DOHH2 (cell line): ENCODE measurements at regions not wholly inside any gene's neighbourhood (a gene's known extent, or its start where the extent isn't known, plus 50 kb on each side); places are given as distances from the start of the nearest gene placed in this dataset.

ENCODE experiments used
- H3F3A ChIP-seq: fragments of 200-600 bp; sonication (generic), shearing (Covaris generic); 2 replicates; pipeline ENCODE4 v1.6.0; 2016; ENCODE audit warnings: antibody characterized with exemption, mild to moderate bottlenecking; ENCODE audit not compliant: control insufficient read depth, insufficient read depth
- H3K27ac ChIP-seq: fragments of 200-600 bp; sonication (generic); 2 replicates; pipeline ENCODE4 v1.5.1; 2014; ENCODE audit warnings: low read depth, mild to moderate bottlenecking, low read length, moderate library complexity
- H3K27me3 ChIP-seq: fragments of 200-600 bp; sonication (generic); 2 replicates; pipeline ENCODE4 v1.6.1; 2014; ENCODE audit warnings: mild to moderate bottlenecking, low read length, mixed read lengths; ENCODE audit not compliant: control insufficient read depth
- H3K36me3 ChIP-seq: fragments of 200-600 bp; sonication (generic); 2 replicates; pipeline ENCODE4 v1.6.1; 2014; ENCODE audit warnings: mild to moderate bottlenecking, low read length, moderate library complexity, mixed read lengths; ENCODE audit not compliant: control insufficient read depth
- H3K4me1 ChIP-seq: fragments of 200-600 bp; sonication (generic); 2 replicates; pipeline ENCODE4 v1.6.1; 2014; ENCODE audit warnings: mild to moderate bottlenecking, low read length, mixed read lengths; ENCODE audit not compliant: control insufficient read depth
- H3K4me2 ChIP-seq: fragments of 200-600 bp; sonication (generic); 2 replicates; pipeline ENCODE4 v1.6.0; 2014; ENCODE audit warnings: mild to moderate bottlenecking, low read length, moderate library complexity
- H3K4me3 ChIP-seq: fragments of 200-600 bp; sonication (generic); 2 replicates; pipeline ENCODE4 v1.5.1; 2014; ENCODE audit warnings: mild to moderate bottlenecking, low read length, mixed read lengths
- H3K79me2 ChIP-seq: fragments of 200-600 bp; sonication (generic); 2 replicates; pipeline ENCODE4 v1.6.1; 2014; ENCODE audit warnings: mild to moderate bottlenecking, low read length, mixed read lengths; ENCODE audit not compliant: control insufficient read depth
- H3K9me2 ChIP-seq: fragments of 200-600 bp; sonication (generic); replicated peaks from 2 replicates; pipeline ENCODE4 v1.6.1; 2014; ENCODE audit warnings: mild to moderate bottlenecking, low read length, mixed read lengths; ENCODE audit not compliant: control insufficient read depth
- H3K9me3 ChIP-seq: fragments of 200-600 bp; sonication (generic); 2 replicates; pipeline ENCODE4 v1.6.1; 2014; ENCODE audit warnings: antibody characterized with exemption, low read length, mixed read lengths; ENCODE audit not compliant: control insufficient read depth, insufficient read depth
- H4K20me1 ChIP-seq: fragments of 200-600 bp; sonication (generic); 2 replicates; pipeline ENCODE4 v1.6.0; 2014; ENCODE audit warnings: low read depth, mild to moderate bottlenecking, antibody characterized with exemption, low read length, moderate library complexity; ENCODE audit not compliant: control insufficient read depth, insufficient read depth
- EZH2phosphoT487 ChIP-seq: fragments of 200-600 bp; sonication (generic); IDR thresholded peaks from 2 replicates; pipeline ENCODE4 v1.6.1; 2017; ENCODE audit warnings: borderline replicate concordance, mild to moderate bottlenecking, antibody characterized with exemption, low read length, moderate library complexity, mixed read lengths
- TF ChIP-seq, protein P1 (sequence below): fragments of 200-600 bp; sonication (generic); IDR thresholded peaks from one replicate; pipeline ENCODE4 v1.5.1; 2014; ENCODE audit warnings: antibody characterized with exemption, mild to moderate bottlenecking, low read depth, low read length; ENCODE audit not compliant: poor library complexity, severe bottlenecking

DNA sequence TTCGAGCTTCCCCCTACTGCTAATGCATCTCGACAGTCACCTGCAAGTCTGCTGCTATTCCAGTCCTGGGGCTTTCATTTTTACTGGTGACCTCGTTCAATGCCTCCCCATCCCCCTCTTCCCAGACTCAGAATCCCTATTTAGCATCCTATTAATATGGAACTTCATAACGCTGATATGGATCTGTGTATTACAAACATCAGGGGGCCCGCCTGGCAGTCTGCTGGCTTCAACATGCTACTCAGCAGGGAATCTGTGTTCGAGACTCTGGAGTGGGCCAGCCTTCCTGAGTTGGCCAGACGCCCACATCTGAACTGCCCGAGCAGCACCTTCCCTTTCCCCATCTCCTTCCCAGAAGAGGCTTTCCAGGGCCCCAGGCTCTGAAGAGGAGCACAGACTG, 173.9 kb upstream of the PPARGC1A start:
- TF ChIP-seq, protein P1, sequence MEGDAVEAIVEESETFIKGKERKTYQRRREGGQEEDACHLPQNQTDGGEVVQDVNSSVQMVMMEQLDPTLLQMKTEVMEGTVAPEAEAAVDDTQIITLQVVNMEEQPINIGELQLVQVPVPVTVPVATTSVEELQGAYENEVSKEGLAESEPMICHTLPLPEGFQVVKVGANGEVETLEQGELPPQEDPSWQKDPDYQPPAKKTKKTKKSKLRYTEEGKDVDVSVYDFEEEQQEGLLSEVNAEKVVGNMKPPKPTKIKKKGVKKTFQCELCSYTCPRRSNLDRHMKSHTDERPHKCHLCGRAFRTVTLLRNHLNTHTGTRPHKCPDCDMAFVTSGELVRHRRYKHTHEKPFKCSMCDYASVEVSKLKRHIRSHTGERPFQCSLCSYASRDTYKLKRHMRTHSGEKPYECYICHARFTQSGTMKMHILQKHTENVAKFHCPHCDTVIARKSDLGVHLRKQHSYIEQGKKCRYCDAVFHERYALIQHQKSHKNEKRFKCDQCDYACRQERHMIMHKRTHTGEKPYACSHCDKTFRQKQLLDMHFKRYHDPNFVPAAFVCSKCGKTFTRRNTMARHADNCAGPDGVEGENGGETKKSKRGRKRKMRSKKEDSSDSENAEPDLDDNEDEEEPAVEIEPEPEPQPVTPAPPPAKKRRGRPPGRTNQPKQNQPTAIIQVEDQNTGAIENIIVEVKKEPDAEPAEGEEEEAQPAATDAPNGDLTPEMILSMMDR = no peak
- TF ChIP-seq EZH2phosphoT487 = no peak
- Histone ChIP-seq H3K4me3 (no peak overlapping the region), H3K9me2 (no peaks in the 10 kb centered on the region), H3F3A (no peaks in the 10 kb centered on the region), H3K4me2 (no peak overlapping the region), H3K9me3 (no peaks in the 10 kb centered on the region), H3K36me3 (no peaks in the 10 kb centered on the region), H3K27ac (no peak overlapping the region), H4K20me1 (no peaks in the 10 kb centered on the region), H3K27me3 (no peaks in the 10 kb centered on the region), H3K4me1 (no peaks in the 10 kb centered on the region), H3K79me2 (no peaks in the 10 kb centered on the region)

DNA sequence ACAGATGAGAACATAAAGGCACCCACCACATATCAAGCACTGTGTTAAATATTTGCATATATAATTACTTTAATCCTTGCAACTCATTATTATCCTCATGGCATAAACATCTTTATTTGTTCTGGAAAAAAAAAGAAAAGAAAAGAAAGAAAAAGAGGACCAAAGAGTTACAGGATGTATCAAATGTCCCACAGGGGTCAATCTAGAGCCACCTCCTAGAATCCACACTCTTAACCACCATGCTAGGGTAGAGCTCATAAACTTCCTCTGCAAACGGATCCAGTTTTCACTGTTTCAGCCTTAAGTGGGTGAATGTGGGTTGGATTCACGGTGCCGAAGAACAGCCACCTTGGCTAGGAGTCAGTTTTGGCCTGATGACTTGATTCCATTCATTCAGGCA, 171.1 kb upstream of the PPARGC1A start:
- Histone ChIP-seq H4K20me1 (no peaks in the 10 kb centered on the region), H3K4me1 (no peaks in the 10 kb centered on the region), H3K27ac (no peak overlapping the region), H3K27me3 (no peaks in the 10 kb centered on the region), H3K9me3 (no peaks in the 10 kb centered on the region), H3K36me3 (no peaks in the 10 kb centered on the region), H3F3A (no peaks in the 10 kb centered on the region), H3K4me3 (no peak overlapping the region), H3K4me2 (no peak overlapping the region), H3K79me2 (no peaks in the 10 kb centered on the region), H3K9me2 (no peaks in the 10 kb centered on the region)
- TF ChIP-seq, protein P1 = no peak

DNA sequence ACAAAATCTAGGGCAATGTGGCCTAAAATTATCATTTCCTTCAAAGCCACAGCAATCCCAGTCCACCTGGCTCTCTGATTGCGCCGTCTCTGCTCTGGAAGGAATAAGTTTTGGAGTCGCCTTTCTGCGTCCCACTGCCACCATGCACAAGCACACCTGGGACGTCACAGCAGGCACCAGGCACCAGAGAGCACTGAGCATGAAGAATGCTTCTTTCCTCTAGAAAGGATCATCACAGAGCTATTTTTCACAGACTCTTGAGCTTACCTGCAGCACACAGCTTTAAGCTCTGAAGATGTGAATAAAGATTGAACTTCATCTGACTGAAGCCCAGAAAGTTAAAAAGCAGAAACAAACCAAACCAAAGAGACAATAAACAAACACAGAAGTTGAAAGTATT, 170.0 kb upstream of the PPARGC1A start:
- Histone ChIP-seq H3K9me2 (no peaks in the 10 kb centered on the region), H4K20me1 (no peaks in the 10 kb centered on the region), H3K27me3 (no peaks in the 10 kb centered on the region), H3K36me3 (no peaks in the 10 kb centered on the region), H3K79me2 (no peaks in the 10 kb centered on the region), H3K9me3 (no peaks in the 10 kb centered on the region), H3K4me2 (no peak overlapping the region), H3F3A (no peaks in the 10 kb centered on the region), H3K4me1 (no peaks in the 10 kb centered on the region), H3K27ac (no peak overlapping the region), H3K4me3 (no peak overlapping the region)
- TF ChIP-seq EZH2phosphoT487 = no peak

DNA sequence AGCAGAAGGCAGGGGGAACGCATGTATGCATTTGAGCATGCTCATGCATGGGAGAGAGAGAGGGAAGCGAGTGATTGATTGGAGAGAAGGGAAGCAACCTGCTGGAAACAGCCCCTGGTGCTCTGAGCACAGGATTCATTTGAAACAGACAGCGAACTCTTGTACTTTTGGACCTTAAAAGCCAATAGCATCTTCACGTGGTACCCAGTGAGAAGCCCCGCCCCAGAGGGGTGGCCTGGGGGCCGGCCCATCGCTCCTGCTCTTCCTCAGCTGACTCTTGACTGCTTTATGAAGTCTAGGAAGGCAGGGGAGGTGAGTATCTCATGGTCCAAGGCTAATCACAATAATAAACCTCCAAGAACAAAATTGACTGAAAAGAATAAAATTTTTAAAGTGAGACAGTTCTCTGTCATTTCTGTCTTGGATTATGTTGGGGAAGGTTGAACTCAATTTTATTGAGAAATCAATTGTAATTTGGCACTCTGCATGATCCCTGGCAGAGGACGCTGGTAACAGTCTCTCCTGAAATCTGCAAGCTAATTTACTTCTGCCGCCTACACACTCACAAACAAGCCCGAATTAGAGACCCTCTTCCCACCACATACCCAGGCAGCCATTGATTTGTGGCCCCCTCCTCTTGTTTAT, 168.2 kb upstream of the PPARGC1A start:
- no peak overlapping the region for H3K27ac ChIP-seq
- no peaks in the 10 kb centered on the region for H3F3A ChIP-seq
- no peaks in the 10 kb centered on the region for H3K79me2 ChIP-seq
- TF ChIP-seq EZH2phosphoT487 = no peak
- TF ChIP-seq, protein P1 = no peak
- H3K9me3 ChIP-seq = no peaks in the 10 kb centered on the region
- no peaks in the 10 kb centered on the region for H3K36me3 ChIP-seq
- no peak overlapping the region for H3K4me3 ChIP-seq
- no peaks in the 10 kb centered on the region for H3K4me1 ChIP-seq
- no peak overlapping the region for H3K4me2 ChIP-seq
- H3K9me2 ChIP-seq = no peaks in the 10 kb centered on the region
- H3K27me3 ChIP-seq = no peaks in the 10 kb centered on the region
- H4K20me1 ChIP-seq = no peaks in the 10 kb centered on the region
